Endothelial cell of umbilical vein (primary cell): ENCODE measurements at regions not wholly inside any gene's neighbourhood (a gene's known extent, or its start where the extent isn't known, plus 50 kb on each side); places are given as distances from the start of the nearest gene placed in this dataset.

Experiments
- BruUV-seq: library from RNA; stranded (reverse); fragments of 400-500 nt; replicated peaks from 2 replicates; lab custom pipeline; 2021; lab: Mats Ljungman, UMichigan
- CTCF ChIA-PET: fragments of 300-600, 350-600 bp; sonication (Branson Sonifier 250); formaldehyde crosslinking; loops from one replicate; lab custom pipeline; 2021; ENCODE audit warnings: antibody characterized with exemption, inconsistent platforms; lab: Charles Lee
- POLR2A ChIA-PET: fragments of 300-600, 350-600 bp; sonication (Branson Sonifier 250); formaldehyde crosslinking; loops from one replicate; lab custom pipeline; 2021; ENCODE audit warnings: antibody characterized with exemption, inconsistent platforms; lab: Charles Lee
- DNase-seq: peaks from one replicate; pipeline ENCODE4 v3.0.0-alpha.2; 2011; ENCODE audit warnings: low read depth, low spot score
- FAIRE-seq: peaks from 2 replicates; lab custom pipeline; 2011; peaks lifted over from hg19 to GRCh38; lab: Jason Lieb, UNC
- H2AFZ ChIP-seq: 2 replicates; pipeline ENCODE4 v1.6.0; 2012; ENCODE audit warnings: low read depth, low read length, control low read depth, inconsistent platforms
- H3K27ac ChIP-seq: 2 replicates; pipeline ENCODE4 v1.5.1; 2011; ENCODE audit warnings: low read depth, mild to moderate bottlenecking, control low read depth, low read length, moderate library complexity; ENCODE audit not compliant: insufficient read depth
- H3K27me3 ChIP-seq, 2 experiments: 2 replicates each; pipeline versions ENCODE4 v1.6.0 to v1.6.1; 2011; ENCODE audit warnings: low read length in 2 of 2, mixed read lengths in 1 of 2; ENCODE audit not compliant: control insufficient read depth in 2 of 2, insufficient read depth in 2 of 2
- H3K36me3 ChIP-seq, 2 experiments: 2 replicates in 1 of 2; 3 replicates in 1 of 2; pipeline ENCODE4 v1.5.1; 2011; ENCODE audit warnings: low read length in 2 of 2, mild to moderate bottlenecking in 1 of 2, moderate library complexity in 1 of 2; ENCODE audit not compliant: control insufficient read depth in 2 of 2, insufficient read depth in 2 of 2; ENCODE audit errors: extremely low read depth in 1 of 2
- H3K4me1 ChIP-seq: 3 replicates; pipeline ENCODE4 v1.5.1; 2011; ENCODE audit warnings: mild to moderate bottlenecking, low read length; ENCODE audit not compliant: control insufficient read depth, insufficient read depth; ENCODE audit errors: extremely low read depth
- H3K4me2 ChIP-seq: 2 replicates; pipeline ENCODE4 v1.6.1; 2011; ENCODE audit warnings: low read length, control low read depth, mixed read lengths; ENCODE audit not compliant: insufficient read depth
- H3K4me3 ChIP-seq, 3 experiments: fragments of 200-600 bp in 1 of 3; sonication (generic), shearing (Covaris generic) in 1 of 3; replicated peaks in 1 of 3; 2 replicates each; pipeline ENCODE4 v1.5.1; 2011 to 2016; ENCODE audit warnings: control low read depth in 3 of 3, low read length in 3 of 3, mild to moderate bottlenecking in 2 of 3, inconsistent platforms in 1 of 3, low read depth in 1 of 3, moderate library complexity in 1 of 3; ENCODE audit not compliant: insufficient read depth in 1 of 3
- H3K79me2 ChIP-seq: 2 replicates; pipeline ENCODE4 v1.6.0; 2012; ENCODE audit warnings: low read length, inconsistent platforms; ENCODE audit not compliant: control insufficient read depth, insufficient read depth
- H3K9ac ChIP-seq: replicated peaks from 2 replicates; pipeline ENCODE3; 2011; ENCODE audit warnings: low read length, control low read depth; ENCODE audit not compliant: insufficient read depth; ENCODE audit errors: extremely low read depth
- H3K9me1 ChIP-seq: replicated peaks from 3 replicates; pipeline ENCODE4 v1.6.0; 2011; ENCODE audit warnings: mild to moderate bottlenecking, low read length; ENCODE audit not compliant: control insufficient read depth, insufficient read depth; ENCODE audit errors: extremely low read depth
- H3K9me3 ChIP-seq: replicated peaks from 2 replicates; pipeline ENCODE4 v1.5.1; 2012; ENCODE audit warnings: low read length, inconsistent platforms; ENCODE audit not compliant: control insufficient read depth, insufficient read depth
- H4K20me1 ChIP-seq: replicated peaks from 2 replicates; pipeline ENCODE3; 2011; ENCODE audit warnings: mild to moderate bottlenecking, low read length; ENCODE audit not compliant: control insufficient read depth, insufficient read depth; ENCODE audit errors: extremely low read depth
- CTCF ChIP-seq, 2 donors: IDR thresholded peaks; 1 replicate in 1 of 2; 2 replicates in 1 of 2; pipeline ENCODE4 v1.5.1; 2011; ENCODE audit warnings: low read length in 2 of 2, mild to moderate bottlenecking in 2 of 2, moderate library complexity in 2 of 2, control low read depth in 1 of 2, inconsistent platforms in 1 of 2, low read depth in 1 of 2; ENCODE audit not compliant: insufficient read depth in 1 of 2; ENCODE audit errors: extremely low read depth in 1 of 2
- EZH2 ChIP-seq: IDR thresholded peaks from 2 replicates; pipeline ENCODE4 v1.6.1; 2012; ENCODE audit warnings: borderline replicate concordance, low read depth, mild to moderate bottlenecking, moderate library complexity, low read length, inconsistent platforms; ENCODE audit not compliant: severe bottlenecking
- FOS ChIP-seq: IDR thresholded peaks from 2 replicates; pipeline ENCODE4 v1.6.1; 2011; ENCODE audit warnings: mild to moderate bottlenecking, low read length, moderate library complexity, borderline replicate concordance; ENCODE audit not compliant: insufficient read depth
- GATA2 ChIP-seq: IDR thresholded peaks from 2 replicates; pipeline ENCODE4 v1.7.0; 2011; ENCODE audit warnings: low read depth, mild to moderate bottlenecking, moderate library complexity, mixed read lengths, low read length; ENCODE audit not compliant: insufficient read length, insufficient read depth
- JUN ChIP-seq: IDR thresholded peaks from 2 replicates; pipeline ENCODE4 v1.6.1; 2011; ENCODE audit warnings: borderline replicate concordance, low read depth; ENCODE audit not compliant: insufficient read length, insufficient read depth
- MAX ChIP-seq: IDR thresholded peaks from 2 replicates; pipeline ENCODE4 v1.6.1; 2011; ENCODE audit not compliant: insufficient read depth, insufficient read length
- MYC ChIP-seq: IDR thresholded peaks from one replicate; pipeline ENCODE4 v1.6.1; 2011; ENCODE audit warnings: mild to moderate bottlenecking, low read depth, low read length
- POLR2A ChIP-seq: IDR thresholded peaks from 2 replicates; pipeline ENCODE4 v1.6.1; 2012; ENCODE audit warnings: low read depth, mild to moderate bottlenecking, control low read depth, low read length
- POLR2AphosphoS5 ChIP-seq: IDR thresholded peaks from 2 replicates; pipeline ENCODE4 v1.6.1; 2012; ENCODE audit warnings: low read depth, mild to moderate bottlenecking, control low read depth, low read length, moderate library complexity; ENCODE audit not compliant: insufficient read depth
- dilution Hi-C: fragments of 300-500 bp; cut with MboI; formaldehyde crosslinking; loops from one replicate; pipeline ENCODE4 v1.15.0; 2019; ENCODE audit warnings: low sequenced_read_pairs; ENCODE audit not compliant: extremely low pct_ligation_motif_present
- intact Hi-C: fragments of 100-400 bp; cut with micrococcal nuclease; formaldehyde crosslinking; loops from one replicate; pipeline ENCODE4 v1.10.0; 2022

- no peaks in the 10 kb centered on the region for H3K36me3 ChIP-seq
- H3K27ac ChIP-seq = no peak overlapping the region
- no peak overlapping the region for H3K4me3 ChIP-seq
- TF ChIP-seq FOS (no peak), MYC (no peak), GATA2 (no peak), CTCF (IDR thresholded peaks at IDR 0.05; ENCODE audit: extremely low read depth in 1 of 2, insufficient read depth in 1 of 2, low read depth in 1 of 2, low read length in 2 of 2) (no peak), MAX (no peak), POLR2A (no peak), EZH2 (no peak), JUN (no peak), POLR2AphosphoS5 (no peak)
- CTCF ChIA-PET = no interaction called here
- H2AFZ ChIP-seq = no peak overlapping the region
- BruUV-seq = no TSS peak
- no peaks in the 10 kb centered on the region for H3K79me2 ChIP-seq
- H3K4me2 ChIP-seq = no peak overlapping the region
- H3K4me1 ChIP-seq = peaks cover under 1% of the 10 kb centered on the region
- H3K9me3 ChIP-seq = no peaks in the 10 kb centered on the region
- H4K20me1 ChIP-seq = no peaks in the 10 kb centered on the region
- no peaks in the 10 kb centered on the region for H3K9me1 ChIP-seq
- FAIRE-seq (no peak), DNase-seq (no peak)
- intact Hi-C loops = no loop called here
- no peak overlapping the region for H3K9ac ChIP-seq
- POLR2A ChIA-PET = no interaction called here
- dilution Hi-C loops = no loop called here
- H3K27me3 ChIP-seq = no peaks in the 10 kb centered on the region
Measured at GRCh38 chr1:188729039-188729438, 1748.6 kb downstream of the BRINP3 start.
